ENCODE measurements at regions not wholly inside any gene's neighbourhood (a gene's known extent, or its start where the extent isn't known, plus 50 kb on each side); places are given as distances from the start of the nearest gene placed in this dataset.

DNA sequence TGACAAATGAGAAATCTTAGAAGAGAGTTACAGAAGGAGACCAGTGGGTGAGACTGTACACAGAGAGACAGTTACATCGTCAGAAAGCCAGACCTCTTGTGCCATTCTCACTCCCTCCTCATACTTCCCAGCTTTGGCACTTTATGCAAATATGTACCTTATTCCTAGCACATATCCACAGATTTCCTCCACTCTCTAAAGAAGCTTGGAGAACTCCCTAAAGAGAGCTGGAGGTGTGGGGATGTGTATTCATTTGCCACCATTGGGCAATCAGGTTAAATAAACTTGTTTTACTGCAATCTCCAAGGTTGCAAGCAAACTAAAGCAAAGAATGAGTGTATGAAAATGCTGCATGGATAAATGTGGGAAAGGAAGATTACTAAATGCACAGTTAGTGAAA, 380.9 kb upstream of the PRMT6 start:
- TF ChIP-seq POLR2A (IDR thresholded peaks at IDR 0.05) (no peak), EP300 (IDR thresholded peaks at IDR 0.05) (no peak)
- TF ChIP-seq, protein P1, sequence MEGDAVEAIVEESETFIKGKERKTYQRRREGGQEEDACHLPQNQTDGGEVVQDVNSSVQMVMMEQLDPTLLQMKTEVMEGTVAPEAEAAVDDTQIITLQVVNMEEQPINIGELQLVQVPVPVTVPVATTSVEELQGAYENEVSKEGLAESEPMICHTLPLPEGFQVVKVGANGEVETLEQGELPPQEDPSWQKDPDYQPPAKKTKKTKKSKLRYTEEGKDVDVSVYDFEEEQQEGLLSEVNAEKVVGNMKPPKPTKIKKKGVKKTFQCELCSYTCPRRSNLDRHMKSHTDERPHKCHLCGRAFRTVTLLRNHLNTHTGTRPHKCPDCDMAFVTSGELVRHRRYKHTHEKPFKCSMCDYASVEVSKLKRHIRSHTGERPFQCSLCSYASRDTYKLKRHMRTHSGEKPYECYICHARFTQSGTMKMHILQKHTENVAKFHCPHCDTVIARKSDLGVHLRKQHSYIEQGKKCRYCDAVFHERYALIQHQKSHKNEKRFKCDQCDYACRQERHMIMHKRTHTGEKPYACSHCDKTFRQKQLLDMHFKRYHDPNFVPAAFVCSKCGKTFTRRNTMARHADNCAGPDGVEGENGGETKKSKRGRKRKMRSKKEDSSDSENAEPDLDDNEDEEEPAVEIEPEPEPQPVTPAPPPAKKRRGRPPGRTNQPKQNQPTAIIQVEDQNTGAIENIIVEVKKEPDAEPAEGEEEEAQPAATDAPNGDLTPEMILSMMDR (IDR thresholded peaks at IDR 0.05), result no peak
